ENCODE measurements at regions not wholly inside any gene's neighbourhood (a gene's known extent, or its start where the extent isn't known, plus 50 kb on each side); places are given as distances from the start of the nearest gene placed in this dataset.

DNA sequence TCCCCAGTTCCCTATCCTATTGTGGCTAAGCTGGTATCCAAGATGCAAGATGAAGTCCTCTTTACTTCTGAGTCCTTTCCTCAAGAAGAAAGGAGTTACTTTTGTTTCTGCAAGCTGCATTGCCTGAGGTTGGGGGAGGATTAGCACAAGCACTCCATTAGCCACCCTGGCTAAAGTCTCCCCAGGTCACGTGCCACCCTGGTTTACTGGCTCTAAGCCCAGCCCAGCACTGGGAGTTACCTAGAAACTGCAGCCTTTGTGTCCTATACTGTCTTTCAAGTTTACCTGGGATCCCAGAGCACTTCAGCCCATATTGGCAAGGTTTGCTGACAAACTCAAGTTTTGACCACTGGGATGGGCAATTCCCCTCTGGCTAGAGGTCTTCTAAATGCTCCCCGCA, 78.4 kb upstream of the DBX1 start:
- TF ChIP-seq GATA3 (IDR thresholded peaks at IDR 0.05; ENCODE audit: low read depth, low read length), result no peak
- TF ChIP-seq GATA2 (IDR thresholded peaks at IDR 0.05; ENCODE audit: low read depth, low read length), result no peak

DNA sequence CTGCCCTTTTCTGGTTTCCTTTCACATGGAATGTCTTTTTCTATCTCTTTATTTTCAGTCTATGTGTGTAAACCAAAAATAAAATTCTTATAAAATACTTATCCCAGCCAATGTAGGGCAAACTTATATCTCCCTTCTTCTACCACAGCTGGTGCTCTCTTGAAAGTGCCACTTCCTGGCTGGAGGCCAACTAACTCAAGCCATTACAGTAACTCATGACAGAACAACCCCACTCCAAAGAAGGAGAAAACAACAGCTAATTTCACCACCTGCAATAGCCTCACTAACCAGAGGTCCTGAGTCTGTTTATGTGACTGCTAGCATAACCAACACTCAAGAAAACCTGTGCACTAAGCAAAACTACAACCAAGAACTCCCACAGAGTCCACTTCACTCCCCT, 74.9 kb upstream of the DBX1 start:
- TF ChIP-seq GATA2 (IDR thresholded peaks at IDR 0.05; ENCODE audit: low read depth, low read length) (no peak), GATA3 (IDR thresholded peaks at IDR 0.05; ENCODE audit: low read depth, low read length) (no peak)

DNA sequence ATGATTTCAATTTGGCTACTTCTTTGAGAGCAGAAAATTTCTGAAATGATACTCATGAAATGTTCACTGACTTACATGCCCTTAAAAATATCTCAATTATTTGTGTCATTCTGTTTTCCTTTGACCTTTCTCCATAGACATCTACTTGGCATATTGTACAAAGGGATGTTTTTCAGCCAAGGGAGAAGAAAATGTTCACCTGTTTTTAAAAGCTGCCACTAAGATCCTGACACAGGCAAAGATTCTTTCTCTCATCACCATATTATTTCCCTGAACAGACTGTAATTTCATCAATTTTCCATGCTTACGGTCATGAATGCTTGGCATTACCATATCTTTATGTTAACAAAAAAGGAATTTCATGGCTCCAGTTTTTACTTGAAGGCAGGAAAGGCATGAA, 67.4 kb upstream of the DBX1 start:
- TF ChIP-seq GATA3 (IDR thresholded peaks at IDR 0.05; ENCODE audit: low read depth, low read length) (no peak), GATA2 (IDR thresholded peaks at IDR 0.05; ENCODE audit: low read depth, low read length) (no peak)

DNA sequence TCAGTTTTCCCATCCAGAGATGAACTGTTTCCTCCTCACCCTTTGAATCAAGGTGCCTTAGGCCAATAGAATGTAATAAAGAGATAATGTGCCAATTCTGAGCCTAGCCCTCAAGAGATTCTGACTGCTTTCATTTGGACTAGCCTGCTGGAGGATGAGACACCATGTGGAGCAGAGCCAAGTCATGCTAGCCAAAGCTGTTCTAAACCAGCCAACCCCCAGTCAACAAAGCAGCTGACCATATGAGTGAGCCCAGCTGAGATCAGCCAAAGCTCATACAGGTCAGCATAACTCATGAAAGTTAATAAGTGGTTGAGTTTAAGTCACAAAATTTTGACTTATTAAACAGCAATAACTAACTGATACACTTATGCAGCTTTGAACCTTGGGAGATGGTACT, 66.7 kb upstream of the DBX1 start:
- TF ChIP-seq GATA2 (IDR thresholded peaks at IDR 0.05; ENCODE audit: low read depth, low read length) (no peak), GATA3 (IDR thresholded peaks at IDR 0.05; ENCODE audit: low read depth, low read length) (no peak)

DNA sequence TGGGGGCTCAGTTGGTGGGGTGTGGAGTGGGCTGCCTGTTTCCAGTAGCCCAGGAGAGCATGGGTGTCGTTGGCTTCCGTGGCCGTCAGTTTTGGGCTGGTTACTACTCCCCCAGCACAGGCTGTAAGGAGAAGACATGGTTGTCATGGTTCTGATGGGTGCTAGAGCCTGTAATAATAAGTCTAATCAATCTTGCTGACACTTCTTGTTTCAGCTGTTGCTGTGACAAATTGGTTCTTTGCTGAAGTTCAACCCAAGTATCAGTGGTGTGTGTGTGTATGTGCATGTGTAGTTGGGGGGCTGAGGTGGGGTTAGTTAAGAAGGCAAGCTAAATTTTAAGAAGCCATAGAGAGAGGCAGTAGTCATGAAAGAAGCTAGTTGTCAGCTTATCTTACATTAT, 61.3 kb upstream of the DBX1 start:
- TF ChIP-seq GATA2 (IDR thresholded peaks at IDR 0.05; ENCODE audit: low read depth, low read length) (no peak), GATA3 (IDR thresholded peaks at IDR 0.05; ENCODE audit: low read depth, low read length) (no peak)

DNA sequence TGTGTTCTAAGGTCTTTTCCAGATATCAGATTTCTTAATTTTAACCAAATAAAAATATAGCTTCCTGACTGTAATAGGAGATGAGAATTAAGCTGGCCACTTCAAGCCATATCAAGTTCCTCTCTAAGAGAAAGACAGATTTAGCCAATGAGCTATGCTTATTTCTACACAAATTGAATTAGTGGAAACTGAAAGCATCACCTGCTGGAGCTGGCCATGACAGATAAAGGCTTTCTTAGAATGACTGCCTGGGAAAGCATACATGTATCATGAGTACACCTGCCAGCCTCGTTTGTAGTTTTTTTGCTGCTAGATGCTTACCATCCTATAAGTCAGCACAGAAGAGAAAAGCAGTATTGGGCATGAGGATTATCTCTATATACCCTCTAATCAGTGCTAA, 53.5 kb upstream of the DBX1 start:
- no peak for TF ChIP-seq GATA2 (IDR thresholded peaks at IDR 0.05; ENCODE audit: low read depth, low read length)
- no peak for TF ChIP-seq GATA3 (IDR thresholded peaks at IDR 0.05; ENCODE audit: low read depth, low read length)

DNA sequence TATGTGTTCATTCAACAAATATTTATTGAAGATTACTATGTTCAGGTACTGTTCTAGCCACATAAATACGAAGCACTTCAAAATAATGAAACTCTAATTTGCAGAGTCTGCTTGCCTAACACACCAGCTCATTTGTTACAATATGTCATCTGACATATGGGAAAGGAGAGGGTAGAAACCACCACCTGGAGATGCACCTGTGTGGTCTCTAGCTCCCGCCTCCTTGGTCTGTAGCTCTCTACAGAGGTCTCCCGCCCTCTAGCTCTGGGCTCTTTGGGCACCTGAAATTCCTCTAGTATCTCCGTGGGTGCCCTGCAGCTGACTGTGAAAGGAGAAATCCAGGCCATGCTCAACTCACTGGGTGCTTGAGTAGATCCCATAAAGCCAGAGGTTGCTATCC, 51.4 kb upstream of the DBX1 start:
- TF ChIP-seq GATA3 (IDR thresholded peaks at IDR 0.05; ENCODE audit: low read depth, low read length) (no peak), GATA2 (IDR thresholded peaks at IDR 0.05; ENCODE audit: low read depth, low read length) (no peak)
